ENCODE measurements at regions not wholly inside any gene's neighbourhood (a gene's known extent, or its start where the extent isn't known, plus 50 kb on each side); places are given as distances from the start of the nearest gene placed in this dataset.

DNA sequence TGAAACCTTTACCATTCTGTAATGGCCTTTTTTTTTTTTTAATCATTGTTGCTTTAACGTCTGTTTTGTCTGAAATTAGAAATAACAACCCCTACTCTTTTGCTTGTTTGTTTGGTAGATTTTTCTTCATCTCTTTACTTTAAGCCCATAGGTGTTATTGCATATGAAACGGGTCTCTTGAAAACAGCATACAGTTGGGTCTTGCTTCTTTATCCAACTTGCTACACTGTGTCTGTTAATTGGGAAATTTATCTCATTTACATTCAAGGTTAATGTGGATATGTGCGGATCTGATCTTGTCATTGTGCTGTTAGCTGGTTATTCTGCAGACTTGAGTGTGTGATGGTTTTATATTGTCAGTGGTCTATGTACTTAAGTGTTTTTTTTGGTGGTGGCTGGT, 78.9 kb upstream of the COP1 start:
- TF ChIP-seq, protein P1, sequence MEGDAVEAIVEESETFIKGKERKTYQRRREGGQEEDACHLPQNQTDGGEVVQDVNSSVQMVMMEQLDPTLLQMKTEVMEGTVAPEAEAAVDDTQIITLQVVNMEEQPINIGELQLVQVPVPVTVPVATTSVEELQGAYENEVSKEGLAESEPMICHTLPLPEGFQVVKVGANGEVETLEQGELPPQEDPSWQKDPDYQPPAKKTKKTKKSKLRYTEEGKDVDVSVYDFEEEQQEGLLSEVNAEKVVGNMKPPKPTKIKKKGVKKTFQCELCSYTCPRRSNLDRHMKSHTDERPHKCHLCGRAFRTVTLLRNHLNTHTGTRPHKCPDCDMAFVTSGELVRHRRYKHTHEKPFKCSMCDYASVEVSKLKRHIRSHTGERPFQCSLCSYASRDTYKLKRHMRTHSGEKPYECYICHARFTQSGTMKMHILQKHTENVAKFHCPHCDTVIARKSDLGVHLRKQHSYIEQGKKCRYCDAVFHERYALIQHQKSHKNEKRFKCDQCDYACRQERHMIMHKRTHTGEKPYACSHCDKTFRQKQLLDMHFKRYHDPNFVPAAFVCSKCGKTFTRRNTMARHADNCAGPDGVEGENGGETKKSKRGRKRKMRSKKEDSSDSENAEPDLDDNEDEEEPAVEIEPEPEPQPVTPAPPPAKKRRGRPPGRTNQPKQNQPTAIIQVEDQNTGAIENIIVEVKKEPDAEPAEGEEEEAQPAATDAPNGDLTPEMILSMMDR (IDR thresholded peaks at IDR 0.05): no peak
- no peak for TF ChIP-seq EP300 (IDR thresholded peaks at IDR 0.05)
